Gastroesophageal sphincter (tissue), 3 donors: ENCODE measurements at regions not wholly inside any gene's neighbourhood (a gene's known extent, or its start where the extent isn't known, plus 50 kb on each side); places are given as distances from the start of the nearest gene placed in this dataset.

Experiments used
- POLR2A ChIP-seq, 2 donors: fragments of 450-650 bp; IDR thresholded peaks; one replicate each; pipeline ENCODE4 v1.6.1; 2017; ENCODE audit warnings: antibody characterized with exemption in 2 of 2, mild to moderate bottlenecking in 2 of 2, moderate library complexity in 1 of 2
- TF ChIP-seq, protein P1 (sequence below), 4 experiments: fragments of 200-600 bp in 2 of 4; fragments of 450-650 bp in 2 of 4; sonication (generic) in 1 of 4; IDR thresholded peaks; one replicate each; pipeline ENCODE4 v1.5.1; 2017 to 2019; ENCODE audit warnings: antibody characterized with exemption in 4 of 4, mild to moderate bottlenecking in 2 of 4, moderate library complexity in 2 of 4

- TF ChIP-seq, protein P1, sequence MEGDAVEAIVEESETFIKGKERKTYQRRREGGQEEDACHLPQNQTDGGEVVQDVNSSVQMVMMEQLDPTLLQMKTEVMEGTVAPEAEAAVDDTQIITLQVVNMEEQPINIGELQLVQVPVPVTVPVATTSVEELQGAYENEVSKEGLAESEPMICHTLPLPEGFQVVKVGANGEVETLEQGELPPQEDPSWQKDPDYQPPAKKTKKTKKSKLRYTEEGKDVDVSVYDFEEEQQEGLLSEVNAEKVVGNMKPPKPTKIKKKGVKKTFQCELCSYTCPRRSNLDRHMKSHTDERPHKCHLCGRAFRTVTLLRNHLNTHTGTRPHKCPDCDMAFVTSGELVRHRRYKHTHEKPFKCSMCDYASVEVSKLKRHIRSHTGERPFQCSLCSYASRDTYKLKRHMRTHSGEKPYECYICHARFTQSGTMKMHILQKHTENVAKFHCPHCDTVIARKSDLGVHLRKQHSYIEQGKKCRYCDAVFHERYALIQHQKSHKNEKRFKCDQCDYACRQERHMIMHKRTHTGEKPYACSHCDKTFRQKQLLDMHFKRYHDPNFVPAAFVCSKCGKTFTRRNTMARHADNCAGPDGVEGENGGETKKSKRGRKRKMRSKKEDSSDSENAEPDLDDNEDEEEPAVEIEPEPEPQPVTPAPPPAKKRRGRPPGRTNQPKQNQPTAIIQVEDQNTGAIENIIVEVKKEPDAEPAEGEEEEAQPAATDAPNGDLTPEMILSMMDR (IDR thresholded peaks at IDR 0.05): no peak
- TF ChIP-seq POLR2A (IDR thresholded peaks at IDR 0.05): no peak
Observed at GRCh38 chr15:39260791-39261190, 320.1 kb upstream of the THBS1 start.
